ENCODE measurements at regions not wholly inside any gene's neighbourhood (a gene's known extent, or its start where the extent isn't known, plus 50 kb on each side); places are given as distances from the start of the nearest gene placed in this dataset.

DNA sequence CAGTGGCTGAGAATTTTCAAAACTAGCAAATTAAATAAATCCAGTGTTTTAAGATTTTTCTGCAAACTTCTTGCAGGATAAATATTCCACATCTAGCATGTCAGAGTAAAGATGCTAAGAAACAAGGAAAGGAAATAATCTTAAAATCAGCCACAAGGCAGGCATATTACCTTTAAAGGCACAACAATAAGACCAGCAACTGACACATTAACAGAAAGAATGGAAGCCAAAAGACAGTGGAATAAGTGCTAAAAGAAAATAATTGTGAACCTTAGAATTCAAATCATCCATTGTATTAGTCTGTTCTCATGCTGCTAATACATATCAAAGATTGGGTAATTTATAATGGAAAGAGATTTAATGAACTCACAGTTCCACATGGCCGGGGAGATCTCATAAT lies 132.4 kb downstream of the FAR1 start:
- Histone ChIP-seq H3K4me1 (no peaks in the 10 kb centered on the region), H3K27me3 (no peaks in the 10 kb centered on the region), H3K4me3 (no peak overlapping the region), H3K36me3 (no peaks in the 10 kb centered on the region), H3K27ac (no peak overlapping the region), H3K9me3 (no peaks in the 10 kb centered on the region)
- no peak for TF ChIP-seq CTCF (IDR thresholded peaks at IDR 0.05)
- FAIRE-seq (no peak), DNase-seq (no peak), ATAC-seq (no peak)
- intact Hi-C loops (cut with DNase I), result no loop called here
- WGBS, 2 donors, result 46 to 47% methylated on average over 1 of the region's 1 CpG

GRCh38 chr11:13818325-13818724 lies 144.2 kb upstream of the SPON1 start:
- TF ChIP-seq CTCF (IDR thresholded peaks at IDR 0.05), result no peak
- DNase-seq, result no peak
- FAIRE-seq, result no peak
- H3K4me1 ChIP-seq, result no peaks in the 10 kb centered on the region
- no peak overlapping the region for H3K27ac ChIP-seq
- H3K36me3 ChIP-seq, result no peaks in the 10 kb centered on the region
- no peaks in the 10 kb centered on the region for H3K9me3 ChIP-seq
- H3K27me3 ChIP-seq, result no peaks in the 10 kb centered on the region
- 28 to 45% methylated on average over 2 of the region's 2 CpGs for whole genome bisulfite sequencing, 2 donors
- no peak for ATAC-seq
- no peak overlapping the region for H3K4me3 ChIP-seq
- intact Hi-C loops (cut with DNase I), result no loop called here

GRCh38 chr11:13826505-13827278 lies 135.8 kb upstream of the SPON1 start:
- TF ChIP-seq CTCF (IDR thresholded peaks at IDR 0.05), result no peak
- Histone ChIP-seq H3K4me3 (no peak overlapping the region), H3K4me1 (no peaks in the 10 kb centered on the region), H3K36me3 (no peaks in the 10 kb centered on the region), H3K9me3 (no peaks in the 10 kb centered on the region), H3K27me3 (no peaks in the 10 kb centered on the region), H3K27ac (no peak overlapping the region)
- ATAC-seq (no peak), DNase-seq (no peak), FAIRE-seq (no peak)
- WGBS, 2 donors, result 77 to 83% methylated on average over 4 of the region's 4 CpGs
- intact Hi-C loops (cut with DNase I), result no loop called here

GRCh38 chr11:13831696-13832095 lies 130.8 kb upstream of the SPON1 start:
- Histone ChIP-seq H3K36me3 (no peaks in the 10 kb centered on the region), H3K4me3 (no peak overlapping the region), H3K9me3 (no peaks in the 10 kb centered on the region), H3K27ac (no peak overlapping the region), H3K4me1 (no peaks in the 10 kb centered on the region), H3K27me3 (no peaks in the 10 kb centered on the region)
- no peak for TF ChIP-seq CTCF (IDR thresholded peaks at IDR 0.05)
- intact Hi-C loops (cut with DNase I), result no loop called here
- ATAC-seq (peak in 3 of 4 donors; percentile 39 to 73 (median 60)), FAIRE-seq (no peak), DNase-seq (peak in 3 of 6 donors; percentile 26 to 54 (median 43))

DNA sequence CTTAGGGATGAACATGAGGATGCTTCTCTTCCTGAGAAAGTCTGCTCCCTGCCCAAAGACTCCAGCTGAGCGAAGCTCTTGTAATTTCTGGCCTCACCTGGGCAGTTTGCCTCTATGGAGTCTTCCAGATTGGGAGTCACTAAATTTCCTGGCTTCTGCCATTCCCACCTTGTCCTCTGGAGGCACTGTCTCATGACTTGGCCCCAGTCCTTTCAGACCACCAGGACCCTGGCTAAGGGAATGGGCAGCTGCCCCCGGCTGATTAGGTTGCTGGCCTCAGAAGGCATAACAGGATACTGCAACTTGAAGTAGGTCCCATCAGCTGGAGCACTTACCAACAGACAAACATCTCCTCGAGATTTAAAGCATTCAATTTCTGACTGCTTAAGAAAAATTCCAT lies 128.1 kb upstream of the SPON1 start:
- no peak for TF ChIP-seq CTCF (IDR thresholded peaks at IDR 0.05)
- intact Hi-C loops (cut with DNase I), result no loop called here
- Histone ChIP-seq H3K4me3 (no peak overlapping the region), H3K27me3 (no peaks in the 10 kb centered on the region), H3K36me3 (no peaks in the 10 kb centered on the region), H3K4me1 (no peaks in the 10 kb centered on the region), H3K27ac (no peak overlapping the region), H3K9me3 (no peaks in the 10 kb centered on the region)
- FAIRE-seq (no peak), ATAC-seq (no peak), DNase-seq (no peak)
- 43 to 53% methylated on average over 3 of the region's 3 CpGs for WGBS, 2 donors

Measured in pancreas (tissue), 10 donors.